Tongue (tissue), 2 donors: ENCODE measurements at regions not wholly inside any gene's neighbourhood (a gene's known extent, or its start where the extent isn't known, plus 50 kb on each side); places are given as distances from the start of the nearest gene placed in this dataset. TPM values are rescaled to one million over a fixed set of nuclear protein-coding genes. Genes with fewer than 3 reads are reported as not detected.
A peak's percentile ranks its signal among the peaks of the same experiment; 100 is the strongest.

Experiments
- DNase-seq: peaks from one replicate; pipeline ENCODE4 v3.0.0-alpha.2; 2015
- small RNA-seq: library from RNA; depleted of rRNA; stranded (forward); fragments of <200 nt; gene quantifications from one replicate; pipeline ENCODE3, GENCODE V24; 2014; ENCODE audit warnings: low replicate concordance

GRCh38 chr4:75107755-75108612, 175.1 kb downstream of the PARM1 start:
- DNase-seq, result peak; percentile 50

DNA sequence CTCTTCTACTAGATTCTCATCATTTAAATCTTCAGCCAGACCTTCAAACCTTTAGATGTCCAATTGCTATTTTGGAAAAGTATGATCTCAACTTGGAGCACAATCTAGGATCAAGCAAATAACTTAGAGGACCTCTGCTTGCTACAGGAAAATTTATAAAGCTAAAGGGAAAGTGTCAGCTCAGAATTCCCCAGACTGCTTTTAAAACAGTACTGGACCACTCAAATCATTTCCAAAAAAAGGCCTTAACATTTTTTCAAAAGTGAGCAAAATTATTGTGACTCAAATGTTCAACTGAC, 169.8 kb downstream of the PARM1 start:
- no peak for DNase-seq

DNA sequence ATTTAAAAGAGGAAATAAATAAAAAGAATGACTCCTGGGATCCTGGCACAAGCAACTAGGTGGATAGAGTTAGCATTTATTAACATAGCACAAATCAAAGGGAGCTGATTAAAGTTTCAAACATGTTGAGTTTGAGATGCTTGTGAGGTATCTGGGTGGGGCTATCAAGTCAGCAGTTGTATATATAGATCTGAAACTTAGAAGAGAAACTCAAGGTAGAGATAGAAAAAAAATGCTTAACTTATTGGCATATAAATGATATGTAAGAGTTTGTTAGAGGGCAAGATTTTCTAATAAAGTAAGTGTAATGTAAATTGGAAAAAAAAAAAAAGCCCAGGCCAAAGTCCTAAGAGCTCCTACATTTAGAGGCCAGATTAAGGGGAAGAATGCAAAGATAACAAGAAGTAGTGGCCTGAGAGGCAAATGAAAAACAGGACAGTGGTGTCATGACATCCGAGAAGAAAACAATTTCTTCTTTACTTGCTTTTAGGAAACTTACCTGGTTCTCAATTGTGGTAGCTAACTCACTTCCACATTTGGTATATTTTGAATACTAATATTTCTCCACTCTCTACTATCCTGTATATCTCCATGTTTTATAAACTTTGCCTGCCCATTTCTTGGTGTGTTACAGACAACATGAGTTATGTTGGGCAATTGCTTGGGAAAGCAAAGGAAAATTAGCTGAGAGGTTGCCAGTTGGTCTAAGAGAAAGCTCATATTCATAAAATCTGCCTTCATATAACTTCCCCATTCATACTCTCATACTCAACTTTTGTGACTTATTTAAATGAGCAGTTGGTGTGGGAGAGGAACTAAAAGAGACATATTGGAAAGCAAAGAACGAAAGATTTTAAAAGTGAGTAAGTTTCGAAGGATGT, 169.2 kb downstream of the PARM1 start:
- no peak for DNase-seq

Small RNAs in the stretch of these regions (small RNA-seq; reads per million reads assigned to genes)
- not detected for gene AC093870.1
